KOPT-K1 (cell line): ENCODE measurements at regions not wholly inside any gene's neighbourhood (a gene's known extent, or its start where the extent isn't known, plus 50 kb on each side); places are given as distances from the start of the nearest gene placed in this dataset.
"Not testable (repeated sequence)": the region's sequence is repeated elsewhere in the genome, so short reads cannot be mapped to it uniquely, and the experiment has no call there.

Experiments
- H3K27ac ChIP-seq: fragments of 200-600 bp; sonication (generic); 2 replicates; pipeline ENCODE4 v1.5.1; 2016; ENCODE audit warnings: antibody characterized with exemption, mild to moderate bottlenecking, low read depth, low read length; ENCODE audit not compliant: poor library complexity, severe bottlenecking
- H3K36me3 ChIP-seq: fragments of 200-600 bp; sonication (generic); 2 replicates; pipeline ENCODE4 v1.5.1; 2017; ENCODE audit warnings: antibody characterized with exemption, mild to moderate bottlenecking, low read length, moderate library complexity; ENCODE audit not compliant: insufficient read depth
- H3K9me3 ChIP-seq: fragments of 200-600 bp; sonication (generic); 2 replicates; pipeline ENCODE4 v1.5.1; 2017; ENCODE audit warnings: antibody characterized with exemption, low read length, mild to moderate bottlenecking; ENCODE audit not compliant: insufficient read depth, poor library complexity, severe bottlenecking

DNA sequence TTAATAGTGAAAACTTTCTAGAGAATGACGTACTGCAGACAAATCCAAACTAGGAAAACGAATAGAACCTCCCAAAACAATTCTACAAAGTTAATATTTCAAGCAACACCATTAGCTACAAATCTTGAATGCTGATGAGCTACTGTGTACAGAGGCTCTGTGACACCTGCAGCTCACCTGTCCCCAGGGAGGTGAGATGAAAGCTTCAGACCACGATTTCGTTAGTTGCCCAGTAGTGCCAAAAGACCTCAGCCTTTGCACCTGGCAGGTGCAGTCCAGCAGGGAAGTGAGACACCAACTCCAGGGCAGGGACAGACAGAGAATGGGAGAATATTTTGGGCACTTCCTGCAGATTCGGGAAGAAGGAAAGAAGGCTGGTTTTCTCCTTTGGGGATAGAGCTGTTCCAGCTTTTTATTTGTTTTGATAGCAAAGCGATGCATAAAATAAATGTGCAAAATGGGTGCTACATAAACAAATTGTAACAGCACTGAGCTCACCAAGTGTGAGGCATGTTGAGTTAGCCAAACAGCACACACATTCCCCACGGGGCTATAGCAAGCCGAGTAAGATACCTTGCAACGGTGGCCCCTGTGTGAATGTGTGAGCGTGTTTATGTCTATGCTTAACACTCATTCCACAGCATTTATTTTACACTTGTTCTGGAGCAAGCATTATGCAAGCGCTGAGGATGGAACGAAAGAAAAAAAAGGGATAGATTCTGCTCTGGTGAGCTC, 1024.8 kb upstream of the AUTS2 start:
- Histone ChIP-seq H3K36me3 (no peaks in the 10 kb centered on the region), H3K9me3 (no peaks in the 10 kb centered on the region), H3K27ac (no peak overlapping the region)

DNA sequence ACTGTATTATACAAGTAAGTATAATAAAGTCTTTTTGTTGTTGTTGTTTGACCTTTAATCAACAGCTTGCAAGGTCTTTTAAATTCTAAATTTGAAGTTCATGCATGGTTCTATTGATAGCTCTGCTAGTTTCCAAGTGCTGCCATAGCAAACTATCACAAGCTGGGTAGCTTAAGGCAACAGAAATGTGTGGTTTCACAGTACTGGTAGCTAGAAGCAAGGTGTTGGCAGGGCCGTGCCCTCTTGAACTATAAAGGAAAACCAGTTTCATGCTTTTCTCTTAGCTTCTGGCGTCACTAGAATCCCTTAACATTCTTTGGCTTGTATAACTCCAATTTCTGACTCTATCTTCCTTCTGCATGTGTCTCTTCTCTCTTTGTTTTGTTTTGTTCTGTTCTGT, 1021.9 kb upstream of the AUTS2 start:
- Histone ChIP-seq H3K27ac (no peak overlapping the region), H3K9me3 (no peaks in the 10 kb centered on the region), H3K36me3 (no peaks in the 10 kb centered on the region)

DNA sequence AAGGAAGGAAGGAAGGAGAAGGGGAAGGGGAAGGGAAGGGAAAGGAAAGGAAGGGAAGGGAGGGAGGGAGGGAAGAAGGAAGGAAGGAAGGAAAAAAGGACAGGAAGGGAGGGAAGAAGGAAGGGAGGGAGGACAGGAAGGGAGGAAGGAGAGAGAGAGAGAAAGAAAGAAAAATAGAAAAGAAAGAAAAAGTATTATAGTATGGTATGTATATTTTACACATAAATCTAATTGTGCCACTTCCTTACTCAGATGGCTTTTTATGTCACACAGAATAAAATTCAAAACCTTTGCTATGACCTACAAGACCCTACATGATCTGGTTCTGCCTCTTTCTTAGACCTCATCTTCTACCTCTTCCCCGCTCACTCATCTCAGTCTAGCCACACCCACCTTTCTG, 1016.9 kb upstream of the AUTS2 start:
- H3K36me3 ChIP-seq, result no peaks in the 10 kb centered on the region
- no peaks in the 10 kb centered on the region for H3K9me3 ChIP-seq
- H3K27ac ChIP-seq, result no peak overlapping the region

DNA sequence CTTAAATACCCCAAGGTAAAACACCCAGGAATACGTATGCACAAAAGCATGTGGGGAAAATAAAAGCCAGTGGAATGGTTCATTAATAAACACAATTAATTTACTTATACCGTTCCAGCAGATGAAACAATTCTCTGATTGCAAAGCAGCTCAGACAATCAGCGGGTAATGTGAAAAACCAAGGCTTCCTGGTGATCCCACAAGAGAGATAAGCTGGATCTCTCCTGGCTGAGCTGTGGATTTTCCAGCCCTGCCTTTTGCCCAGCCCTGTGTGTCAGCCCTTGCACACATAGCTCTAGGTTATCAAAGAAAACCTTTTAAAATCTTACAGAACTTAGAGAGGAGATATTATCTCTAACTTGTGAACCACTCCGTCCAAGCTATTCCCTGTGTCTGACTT, 1010.7 kb upstream of the AUTS2 start:
- Histone ChIP-seq H3K9me3 (no peaks in the 10 kb centered on the region), H3K27ac (no peak overlapping the region), H3K36me3 (no peaks in the 10 kb centered on the region)

DNA sequence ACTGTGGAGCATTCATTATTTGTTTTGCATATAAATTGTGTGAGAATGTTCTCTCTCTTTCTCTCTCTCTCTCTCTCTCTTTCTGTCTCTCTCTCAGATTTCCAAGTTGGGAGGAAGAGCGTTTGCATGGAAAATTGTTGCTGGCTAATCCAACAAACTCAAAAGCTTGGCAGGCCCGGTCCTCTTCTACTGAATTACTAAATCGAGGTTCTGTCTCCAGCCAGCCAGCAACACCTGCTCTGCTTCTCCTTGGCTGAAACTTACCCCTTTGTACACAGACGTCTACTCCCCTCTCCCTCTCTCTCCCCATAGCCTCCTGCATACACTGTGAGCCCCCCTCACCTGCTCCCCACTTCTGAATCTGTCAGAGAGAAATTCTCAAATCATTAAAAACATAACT, 996.4 kb upstream of the AUTS2 start:
- Histone ChIP-seq H3K9me3 (peaks cover under 1% of the 10 kb centered on the region), H3K36me3 (no peaks in the 10 kb centered on the region), H3K27ac (no peak overlapping the region)

DNA sequence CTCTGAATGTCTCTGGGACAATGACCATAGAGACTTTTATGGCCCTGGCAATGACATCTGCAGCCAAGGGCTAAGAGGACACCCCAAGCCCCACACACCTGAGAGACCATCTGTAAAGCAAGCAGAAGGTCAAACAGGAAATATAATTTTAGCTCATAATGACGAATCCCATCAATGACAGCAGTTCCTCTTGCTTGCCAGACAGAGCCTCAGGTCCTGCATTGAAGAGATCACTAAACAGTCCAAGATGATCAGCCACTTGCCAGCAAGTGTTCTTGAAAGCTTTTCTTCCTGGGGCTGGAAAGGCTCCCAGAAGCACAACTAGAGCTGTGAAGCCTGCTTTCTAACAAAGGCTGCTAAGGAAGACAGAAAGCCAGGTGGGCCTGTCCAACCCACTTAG, 993.7 kb upstream of the AUTS2 start:
- H3K27ac ChIP-seq, result no peak overlapping the region
- no peaks in the 10 kb centered on the region for H3K36me3 ChIP-seq
- H3K9me3 ChIP-seq, result peaks cover 24% of the 10 kb centered on the region

DNA sequence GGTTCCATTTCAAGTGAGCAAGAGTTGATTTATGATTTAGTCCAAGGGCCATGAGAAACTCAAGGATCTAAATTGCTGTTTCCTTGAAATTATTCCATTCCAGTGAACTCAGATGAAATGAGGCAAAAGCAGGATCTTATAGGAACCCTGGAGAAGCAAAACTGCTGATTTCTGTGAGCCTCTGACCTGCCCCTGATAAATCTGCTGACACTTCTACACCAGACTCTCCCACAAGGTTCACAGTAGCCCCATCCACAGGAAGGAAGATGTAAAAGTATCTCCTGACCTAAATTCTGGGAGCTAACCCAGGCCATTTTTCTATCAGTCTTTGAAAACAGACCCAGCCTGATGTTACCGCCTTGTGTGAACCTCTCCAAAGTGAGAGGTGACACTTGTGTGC, 987.6 kb upstream of the AUTS2 start:
- Histone ChIP-seq H3K27ac (no peak overlapping the region), H3K9me3 (peaks cover 24% of the 10 kb centered on the region), H3K36me3 (no peaks in the 10 kb centered on the region)

DNA sequence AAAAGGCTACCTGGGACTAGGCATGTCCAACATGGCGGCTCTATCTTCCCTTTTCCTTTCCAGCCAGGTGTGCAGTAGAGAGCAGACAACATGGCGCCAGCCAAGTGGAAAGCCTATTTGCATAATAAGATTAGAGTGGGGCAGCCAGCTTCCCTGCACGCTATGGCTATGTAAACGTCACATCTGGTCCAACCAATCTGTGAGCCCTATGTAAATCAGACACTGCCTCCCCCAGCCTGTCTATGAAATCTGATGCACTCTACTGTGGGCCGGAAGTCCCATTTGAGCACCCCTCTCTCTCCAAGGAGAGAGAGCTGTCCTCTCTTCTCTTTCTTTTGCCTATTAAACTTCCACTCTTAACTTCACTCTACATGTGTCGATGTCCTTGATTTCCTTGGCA, 984.9 kb upstream of the AUTS2 start:
- peaks cover 9% of the 10 kb centered on the region for H3K9me3 ChIP-seq
- H3K27ac ChIP-seq, result no peak overlapping the region
- no peaks in the 10 kb centered on the region for H3K36me3 ChIP-seq

DNA sequence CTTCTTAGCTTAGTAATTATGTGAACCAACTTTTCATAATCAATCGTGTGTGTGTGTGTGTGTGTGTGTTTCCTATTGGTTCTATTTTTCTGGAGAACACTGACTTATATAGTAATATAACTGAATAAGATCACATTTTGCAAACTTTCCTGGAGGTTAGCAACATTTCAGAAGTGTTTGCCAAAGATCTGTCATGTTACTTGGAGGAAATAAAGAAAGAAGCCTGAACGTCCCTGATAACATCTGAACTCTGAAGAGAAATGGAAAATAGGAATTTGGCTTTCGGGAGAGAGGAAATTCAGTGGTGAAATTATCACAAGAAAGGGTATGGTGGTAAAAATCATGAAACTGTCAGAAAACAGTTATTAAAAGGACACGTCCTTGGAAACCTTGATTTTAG, 984.4 kb upstream of the AUTS2 start:
- H3K9me3 ChIP-seq, result peaks cover 4% of the 10 kb centered on the region
- H3K36me3 ChIP-seq, result no peaks in the 10 kb centered on the region
- H3K27ac ChIP-seq, result no peak overlapping the region

DNA sequence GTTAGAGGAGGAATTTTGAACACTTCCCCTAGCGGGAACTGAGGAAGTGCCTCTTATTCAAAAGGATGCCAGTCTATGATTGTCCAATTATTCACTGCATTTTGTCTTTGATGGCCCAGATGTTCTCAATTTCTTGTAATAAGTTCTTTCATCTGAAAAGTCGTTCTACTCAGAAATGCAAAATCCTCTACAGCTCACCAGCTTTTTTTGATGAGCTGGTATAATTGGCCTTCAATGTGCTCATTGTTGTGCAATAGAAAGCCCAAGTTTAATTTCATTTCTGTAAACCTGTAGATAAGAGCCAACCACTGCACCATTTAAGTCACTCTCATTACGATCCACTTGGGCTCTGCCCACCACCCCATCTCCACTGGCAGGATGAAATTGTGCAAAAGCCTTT, 978.7 kb upstream of the AUTS2 start:
- H3K27ac ChIP-seq, result no peak overlapping the region
- H3K36me3 ChIP-seq, result no peaks in the 10 kb centered on the region
- no peaks in the 10 kb centered on the region for H3K9me3 ChIP-seq

DNA sequence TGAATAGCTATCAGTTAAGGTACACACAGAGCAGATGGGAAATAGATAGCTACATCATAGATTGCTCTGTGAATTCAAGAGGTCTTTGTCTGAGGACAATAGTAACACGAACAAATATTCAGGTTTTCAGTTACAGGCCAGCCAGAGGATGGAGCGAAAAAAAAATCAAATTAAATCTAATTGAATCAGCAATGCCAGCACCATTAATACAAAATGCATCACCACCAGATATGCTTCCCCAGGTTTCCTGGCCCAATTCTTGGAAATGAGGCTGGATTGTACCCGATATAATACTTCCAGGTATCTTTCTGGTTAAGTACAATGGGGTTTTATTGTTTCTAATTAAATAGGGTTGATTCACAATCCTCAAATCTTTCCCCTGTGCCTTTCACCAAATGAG, 975.8 kb upstream of the AUTS2 start:
- no peak overlapping the region for H3K27ac ChIP-seq
- H3K9me3 ChIP-seq, result no peaks in the 10 kb centered on the region
- no peaks in the 10 kb centered on the region for H3K36me3 ChIP-seq

DNA sequence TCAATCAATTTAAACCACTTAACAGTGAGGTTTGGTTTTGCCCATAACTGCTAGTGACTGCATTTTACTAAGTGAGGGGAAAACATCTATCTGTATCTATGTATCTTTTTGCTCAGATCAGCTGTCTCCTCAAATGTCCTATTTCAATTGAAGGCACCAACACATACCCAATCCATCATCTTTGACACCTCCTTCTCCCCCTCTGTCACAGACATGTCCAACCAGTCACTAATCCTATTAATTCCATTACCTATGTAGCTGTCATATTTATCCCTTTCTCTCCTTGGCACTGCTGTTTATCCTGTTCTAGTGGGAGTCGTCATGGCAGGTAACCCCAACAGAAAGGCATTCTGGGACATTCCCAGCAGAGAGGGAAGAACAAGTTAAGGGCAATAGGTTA, 975.2 kb upstream of the AUTS2 start:
- no peak overlapping the region for H3K27ac ChIP-seq

DNA sequence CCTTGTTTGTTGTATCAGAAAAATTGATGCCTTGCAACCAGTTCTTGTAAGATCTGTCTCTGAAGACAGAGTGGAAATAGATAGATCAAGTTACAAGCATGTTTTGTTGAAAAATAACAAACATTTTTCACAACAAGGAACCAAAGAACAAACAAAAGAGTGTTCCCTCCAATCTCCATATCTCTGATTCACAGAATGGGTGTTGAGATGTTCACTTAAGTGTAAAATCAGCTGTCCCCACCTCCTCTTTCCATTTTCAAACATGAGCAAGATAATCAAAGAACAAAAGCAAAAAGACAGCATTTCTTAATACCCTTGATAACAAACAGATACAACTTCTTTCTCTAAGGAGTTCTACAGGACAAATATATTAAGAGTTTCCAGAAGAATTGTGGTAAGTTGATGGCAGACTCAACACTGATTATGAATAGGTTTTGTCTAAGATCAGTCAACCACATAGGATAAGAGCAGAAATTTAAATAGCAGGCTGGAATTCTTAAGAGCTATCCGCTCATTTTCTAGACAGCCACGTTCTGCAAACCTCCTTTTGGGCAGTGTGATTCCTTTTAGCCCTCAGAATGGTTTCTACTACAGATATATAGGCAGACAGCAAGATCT, 970.9 kb upstream of the AUTS2 start:
- no peaks in the 10 kb centered on the region for H3K9me3 ChIP-seq
- no peak overlapping the region for H3K27ac ChIP-seq
- no peaks in the 10 kb centered on the region for H3K36me3 ChIP-seq

More for the DNA sequence above, 975.2 kb upstream of the AUTS2 start:
- Histone ChIP-seq H3K9me3 (no peaks in the 10 kb centered on the region), H3K36me3 (no peaks in the 10 kb centered on the region)

DNA sequence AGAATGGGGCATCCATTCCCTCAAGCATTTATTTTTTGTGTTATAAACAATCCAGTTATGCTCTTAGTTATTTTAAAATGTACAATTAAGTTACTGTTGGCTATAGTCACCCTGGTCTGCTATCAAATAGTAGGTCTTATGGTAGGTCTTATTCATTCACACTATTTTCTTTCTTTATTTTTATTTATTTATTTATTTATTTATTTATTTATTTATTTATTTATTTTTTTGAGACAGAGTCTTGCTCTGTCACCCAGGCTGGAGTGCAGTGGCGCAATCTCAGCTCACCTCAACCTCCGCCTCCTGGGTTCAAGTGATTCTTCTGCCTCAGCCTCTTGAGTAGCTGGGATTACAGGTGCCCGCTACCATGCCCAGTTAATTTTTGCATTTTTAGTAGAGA, 967.4 kb upstream of the AUTS2 start:
- not testable (repeated sequence) for H3K36me3 ChIP-seq, H3K27ac ChIP-seq, H3K9me3 ChIP-seq

DNA sequence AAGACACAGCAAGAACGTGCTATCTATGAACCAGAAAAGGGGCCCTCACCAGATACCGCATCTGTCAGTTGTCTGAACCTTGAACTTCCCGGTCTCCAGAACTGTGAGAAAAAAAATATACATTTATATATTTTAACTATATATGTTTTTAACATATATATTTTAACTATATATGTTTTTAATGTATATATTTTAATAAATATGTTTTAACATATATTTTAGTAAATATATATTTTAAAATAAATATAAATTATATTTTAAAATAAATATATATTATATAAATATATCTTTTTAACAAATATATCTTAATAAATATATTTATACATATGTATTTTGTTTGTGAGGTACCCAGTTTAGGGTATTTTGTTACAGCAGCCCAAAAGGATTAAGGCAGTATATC, 958.2 kb upstream of the AUTS2 start:
- H3K36me3 ChIP-seq, result no peaks in the 10 kb centered on the region
- H3K9me3 ChIP-seq, result peaks cover 3% of the 10 kb centered on the region
- no peak overlapping the region for H3K27ac ChIP-seq

DNA sequence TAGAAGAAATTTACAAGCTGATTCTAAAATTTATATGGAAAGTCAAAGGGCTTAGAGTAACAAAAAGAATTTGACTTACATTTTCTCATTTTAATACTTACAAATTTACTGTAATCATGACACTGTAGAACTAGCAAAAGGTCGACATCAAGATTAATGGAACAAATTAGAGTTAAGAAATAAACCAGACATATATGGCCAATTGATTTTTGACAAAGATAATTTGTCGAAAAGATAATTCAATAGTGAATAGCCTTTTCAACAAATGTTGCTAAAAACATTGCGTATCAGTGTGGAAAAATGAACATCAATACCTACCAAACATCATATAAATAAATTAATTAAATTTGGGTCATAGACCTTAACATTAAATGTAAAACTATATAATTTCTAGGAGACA, 955.5 kb upstream of the AUTS2 start:
- Histone ChIP-seq H3K36me3 (no peaks in the 10 kb centered on the region), H3K9me3 (no peaks in the 10 kb centered on the region), H3K27ac (no peak overlapping the region)
